HG03066 (cell line): ENCODE measurements at regions not wholly inside any gene's neighbourhood (a gene's known extent, or its start where the extent isn't known, plus 50 kb on each side); places are given as distances from the start of the nearest gene placed in this dataset.

ENCODE experiments used
- ATAC-seq: cut with Tn5 transposase; IDR thresholded peaks from one replicate; pipeline ENCODE4 v1.9.1; 2021; ENCODE audit warnings: low read depth; ENCODE audit not compliant: unreplicated experiment

DNA sequence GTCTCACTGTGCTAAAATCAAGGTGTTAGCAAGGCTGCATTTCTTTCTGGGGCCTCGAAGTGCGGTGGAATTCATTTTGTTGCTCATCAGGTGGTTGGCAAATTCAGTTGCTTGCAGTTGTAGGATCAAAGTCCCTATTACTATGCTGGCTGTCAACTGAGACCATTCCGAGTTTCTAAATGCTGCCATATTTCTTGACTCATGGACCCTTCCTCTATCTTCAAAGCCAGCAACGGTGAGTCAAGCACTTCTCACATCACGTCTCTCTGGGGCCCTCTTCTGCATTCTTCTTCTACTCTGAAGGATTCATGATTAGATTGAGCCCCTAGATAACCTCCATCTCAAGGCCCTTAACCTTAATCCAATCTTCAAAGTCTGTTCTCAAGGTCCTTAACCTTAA, 619.7 kb downstream of the HACE1 start:
- ATAC-seq = no peak

GRCh38 chr6:104229057-104229456, 630.7 kb downstream of the HACE1 start:
- no peak for ATAC-seq

- no peak for ATAC-seq
These were observed 632.2 kb downstream of the HACE1 start for GRCh38 chr6:104227508-104227907.

DNA sequence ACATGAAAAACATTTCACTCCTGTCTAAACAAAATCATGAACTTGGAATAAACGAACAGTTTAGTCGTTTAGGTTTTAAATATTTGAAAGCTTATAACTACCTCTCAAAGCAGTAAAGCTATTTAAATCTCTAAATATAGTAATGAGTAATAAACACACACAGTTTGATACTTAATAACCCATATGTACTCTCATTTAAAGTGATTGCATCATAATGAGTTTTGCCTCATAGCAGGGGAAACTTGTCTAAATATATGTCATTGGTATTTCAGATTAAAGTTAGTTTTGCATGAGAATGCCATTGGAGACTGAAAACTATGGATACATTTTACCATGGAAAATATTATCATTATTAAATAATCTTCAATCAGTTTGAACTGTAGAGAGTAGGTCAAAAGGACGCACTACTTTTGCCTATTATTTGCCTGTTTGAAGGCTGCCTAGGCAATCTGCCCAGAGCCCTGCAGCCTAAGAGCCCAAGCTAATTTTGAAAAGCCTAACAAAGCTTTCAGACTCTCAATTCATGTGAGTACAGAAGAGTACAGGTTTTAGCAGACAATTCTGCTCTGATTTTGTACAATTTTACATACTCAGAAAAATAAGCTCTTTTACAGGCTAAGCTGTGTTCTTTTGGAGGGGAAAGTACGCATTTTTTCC, 632.8 kb downstream of the HACE1 start:
- ATAC-seq = no peak

GRCh38 chr6:104218116-104218515, 641.6 kb downstream of the HACE1 start:
- ATAC-seq = no peak

DNA sequence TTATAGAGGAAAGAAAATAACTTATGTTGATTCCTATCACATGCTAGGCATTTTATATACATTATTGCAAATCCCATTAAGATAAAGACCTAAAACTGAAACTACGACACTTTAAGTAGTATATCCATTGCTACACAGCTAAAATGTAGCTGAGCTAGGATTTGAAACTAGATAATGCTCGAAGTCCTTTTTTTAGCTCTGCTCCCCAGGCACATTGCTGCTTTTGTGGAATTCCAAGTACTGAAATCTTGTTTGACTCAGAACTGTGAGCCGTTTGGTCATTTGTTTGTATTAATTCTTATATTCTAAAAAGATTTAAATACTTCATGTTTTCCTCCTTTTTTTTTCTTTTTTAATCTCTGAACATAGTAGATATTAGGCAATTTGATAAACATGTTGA, 644.8 kb downstream of the HACE1 start:
- no peak for ATAC-seq

DNA sequence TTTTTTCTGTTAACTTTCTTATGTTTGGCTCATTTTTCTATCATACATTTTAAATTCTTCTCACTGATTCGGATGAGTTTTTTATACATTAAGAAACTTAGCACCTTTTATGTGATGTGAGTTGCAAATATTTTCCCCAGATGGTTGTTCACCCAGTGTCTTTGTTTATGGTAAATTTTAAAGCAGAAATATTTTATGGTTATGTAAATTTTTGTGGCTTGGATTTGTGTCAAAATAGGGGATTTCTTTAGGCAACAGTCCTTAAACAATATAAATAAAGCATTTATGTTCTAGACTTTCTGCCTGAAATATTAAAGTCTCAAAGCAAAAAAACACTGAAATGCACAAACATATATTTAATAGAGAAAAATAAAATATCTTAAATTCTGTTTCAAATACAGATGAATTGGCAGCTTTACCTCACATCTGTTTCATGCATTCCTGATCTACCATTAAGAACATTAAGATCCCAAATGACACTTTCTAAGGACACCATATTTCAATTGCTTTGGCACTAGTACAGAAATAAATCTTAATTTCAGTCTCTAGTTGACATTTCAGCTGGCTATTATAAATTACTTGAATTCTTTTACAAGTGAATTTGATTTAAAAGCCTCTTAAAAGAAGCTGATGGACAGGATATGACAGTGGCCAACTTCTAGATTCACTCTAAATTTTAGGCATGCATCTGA, 646.6 kb downstream of the HACE1 start:
- ATAC-seq = no peak

GRCh38 chr6:104207635-104208034, 652.1 kb downstream of the HACE1 start:
- no peak for ATAC-seq

GRCh38 chr6:104201557-104201956, 658.2 kb downstream of the HACE1 start:
- ATAC-seq = no peak

GRCh38 chr6:104187616-104188015, 672.1 kb downstream of the HACE1 start:
- ATAC-seq = no peak

GRCh38 chr6:104186831-104187230, 672.9 kb downstream of the HACE1 start:
- ATAC-seq = no peak

- ATAC-seq = no peak
These were observed 675.8 kb downstream of the HACE1 start for GRCh38 chr6:104183816-104184435.

DNA sequence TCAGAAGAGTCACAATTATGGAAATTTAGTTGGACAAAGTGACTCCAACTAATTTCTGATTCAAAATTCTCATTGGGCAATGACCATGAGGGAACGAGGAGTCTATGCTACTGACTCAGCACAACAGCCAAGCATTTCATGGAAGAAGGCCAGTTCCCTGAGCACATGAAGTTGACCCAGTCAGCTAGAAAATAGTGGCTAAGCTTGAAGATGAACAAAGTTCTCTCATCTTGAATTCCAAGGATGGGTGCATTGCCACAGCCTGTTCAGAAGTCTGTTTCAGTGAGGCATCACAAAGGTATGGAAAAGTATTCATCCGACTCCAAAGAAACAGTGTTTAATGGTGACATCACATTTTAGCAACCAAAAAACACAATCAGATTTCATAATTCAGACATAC, 676.9 kb downstream of the HACE1 start:
- no peak for ATAC-seq

GRCh38 chr6:104173668-104174067, 686.1 kb downstream of the HACE1 start:
- no peak for ATAC-seq

GRCh38 chr6:104170401-104170800, 689.3 kb downstream of the HACE1 start:
- ATAC-seq = no peak

DNA sequence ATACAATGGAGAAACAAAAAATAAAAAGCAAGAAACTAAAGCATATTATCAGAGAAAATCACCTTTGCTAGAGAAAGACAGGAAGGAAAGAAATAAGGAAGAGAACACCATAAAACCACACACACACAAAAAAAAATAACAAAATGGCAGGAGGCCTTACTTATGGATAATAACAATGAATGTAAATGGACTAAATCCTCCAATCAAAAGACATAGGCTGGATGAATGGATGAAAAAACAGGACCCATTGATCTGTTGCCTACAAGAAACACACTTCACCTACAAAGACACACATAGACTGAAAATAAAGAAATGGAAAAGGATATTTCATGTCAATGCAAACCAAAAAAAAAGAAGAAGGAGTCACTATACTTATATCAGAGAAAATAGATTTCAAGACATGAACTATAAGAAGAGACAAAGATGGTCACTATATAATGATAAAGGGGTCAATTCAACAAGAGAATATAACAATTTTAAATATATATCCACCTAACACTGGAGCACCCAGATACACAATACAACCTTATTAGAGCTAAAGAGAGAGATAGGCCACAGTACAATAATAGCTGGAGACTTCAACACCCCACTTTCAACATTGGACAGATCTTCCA, 693.6 kb downstream of the HACE1 start:
- no peak for ATAC-seq

GRCh38 chr6:104162036-104162669, 697.6 kb downstream of the HACE1 start:
- ATAC-seq = no peak

- ATAC-seq = no peak
These were observed 700.6 kb downstream of the HACE1 start for GRCh38 chr6:104159045-104159618.

GRCh38 chr6:104143757-104144156, 716.0 kb downstream of the HACE1 start:
- no peak for ATAC-seq

DNA sequence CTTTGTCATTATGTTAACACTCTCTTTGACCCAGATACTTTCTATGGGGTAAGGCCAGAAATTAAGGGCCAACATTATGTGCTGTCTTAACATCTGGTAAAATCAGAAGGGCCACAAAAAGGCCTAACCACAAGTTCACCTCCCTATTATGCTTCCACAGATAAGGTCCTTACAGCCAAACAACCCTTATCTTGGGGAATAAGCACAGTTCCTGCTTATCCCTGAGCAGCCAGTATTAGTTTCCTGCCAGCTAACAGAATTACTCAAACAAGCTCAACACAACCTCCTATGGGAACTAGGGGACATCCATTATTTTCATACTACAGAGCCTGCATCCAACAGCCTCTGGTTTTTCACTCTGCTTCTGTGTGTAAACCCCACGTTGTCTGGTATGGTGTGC, 724.8 kb downstream of the HACE1 start:
- no peak for ATAC-seq

GRCh38 chr6:104130343-104130742, 729.4 kb downstream of the HACE1 start:
- no peak for ATAC-seq
